ENCODE measurements at regions not wholly inside any gene's neighbourhood (a gene's known extent, or its start where the extent isn't known, plus 50 kb on each side); places are given as distances from the start of the nearest gene placed in this dataset.

GRCh38 chr18:70640336-70640887 is 351.6 kb downstream of the SOCS6 start:
- H3K36me3 Mint-ChIP-seq = no peaks in the 10 kb centered on the region
- DNase-seq (ENCODE audit: extremely low spot score, unreplicated experiment) = no peak
- H3K27ac Mint-ChIP-seq = no peak overlapping the region
- no peaks in the 10 kb centered on the region for H3K4me1 Mint-ChIP-seq (ENCODE audit: unreplicated experiment)
- TF ChIP-seq CTCF (conservative IDR thresholded peaks at IDR 0.05) = no peak
- no peaks in the 10 kb centered on the region for H3K27me3 Mint-ChIP-seq
- H3K9me3 Mint-ChIP-seq = no peaks in the 10 kb centered on the region
- H3K4me3 Mint-ChIP-seq = no peak overlapping the region

GRCh38 chr18:70636991-70637390 is 348.1 kb downstream of the SOCS6 start:
- Mint-ChIP-seq H3K36me3 (no peaks in the 10 kb centered on the region), H3K27me3 (no peaks in the 10 kb centered on the region), H3K4me3 (no peak overlapping the region), H3K27ac (no peak overlapping the region), H3K4me1 (ENCODE audit: unreplicated experiment) (no peaks in the 10 kb centered on the region), H3K9me3 (no peaks in the 10 kb centered on the region)
- no peak for TF ChIP-seq CTCF (conservative IDR thresholded peaks at IDR 0.05)
- no peak for DNase-seq (ENCODE audit: extremely low spot score, unreplicated experiment)

GRCh38 chr18:70634576-70635147 is 345.8 kb downstream of the SOCS6 start:
- Mint-ChIP-seq H3K4me3 (no peak overlapping the region), H3K9me3 (no peaks in the 10 kb centered on the region), H3K36me3 (no peaks in the 10 kb centered on the region), H3K27ac (no peak overlapping the region), H3K27me3 (no peaks in the 10 kb centered on the region), H3K4me1 (ENCODE audit: unreplicated experiment) (no peaks in the 10 kb centered on the region)
- no peak for TF ChIP-seq CTCF (conservative IDR thresholded peaks at IDR 0.05)
- no peak for DNase-seq (ENCODE audit: extremely low spot score, unreplicated experiment)

GRCh38 chr18:70627182-70627802 is 338.4 kb downstream of the SOCS6 start:
- Mint-ChIP-seq H3K36me3 (no peaks in the 10 kb centered on the region), H3K4me3 (no peak overlapping the region), H3K27ac (no peak overlapping the region)

GRCh38 chr18:70622622-70623419 is 334.0 kb downstream of the SOCS6 start:
- DNase-seq (ENCODE audit: extremely low spot score, unreplicated experiment) = no peak
- Mint-ChIP-seq H3K4me3 (no peak overlapping the region), H3K36me3 (no peaks in the 10 kb centered on the region), H3K27ac (no peak overlapping the region), H3K4me1 (ENCODE audit: unreplicated experiment) (no peaks in the 10 kb centered on the region), H3K27me3 (peaks cover 3% of the 10 kb centered on the region), H3K9me3 (no peaks in the 10 kb centered on the region)
- TF ChIP-seq CTCF (conservative IDR thresholded peaks at IDR 0.05) = no peak

More at GRCh38 chr18:70627182-70627802, 338.4 kb downstream of the SOCS6 start:
- no peak for DNase-seq (ENCODE audit: extremely low spot score, unreplicated experiment)
- no peaks in the 10 kb centered on the region for H3K4me1 Mint-ChIP-seq (ENCODE audit: unreplicated experiment)
- H3K27me3 Mint-ChIP-seq = peaks cover 3% of the 10 kb centered on the region
- no peaks in the 10 kb centered on the region for H3K9me3 Mint-ChIP-seq
- no peak for TF ChIP-seq CTCF (conservative IDR thresholded peaks at IDR 0.05)

Measured in type B pancreatic cell (in vitro differentiated cells).